ENCODE measurements at regions not wholly inside any gene's neighbourhood (a gene's known extent, or its start where the extent isn't known, plus 50 kb on each side); places are given as distances from the start of the nearest gene placed in this dataset.
A peak's percentile ranks its signal among the peaks of the same experiment; 100 is the strongest.
"Not testable (repeated sequence)": the region's sequence is repeated elsewhere in the genome, so short reads cannot be mapped to it uniquely, and the experiment has no call there.

DNA sequence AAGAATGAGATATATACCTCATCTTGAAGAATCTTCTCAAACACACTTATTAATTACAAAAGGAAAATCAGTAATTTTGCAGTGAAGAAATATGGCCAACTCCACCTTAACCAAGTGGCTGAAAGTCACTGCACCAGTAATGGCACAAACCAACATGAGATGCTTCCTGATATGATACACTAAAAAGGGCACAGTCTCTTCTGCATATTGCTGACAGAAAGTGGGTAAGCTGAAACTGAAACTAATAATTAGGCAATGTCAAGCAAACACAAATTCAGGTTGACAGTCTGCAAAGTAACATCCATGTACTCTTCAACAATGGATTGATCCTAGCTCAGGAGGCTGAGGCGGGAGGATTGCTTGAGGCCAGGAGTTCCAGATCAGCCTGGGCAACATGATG, 56.1 kb downstream of the ZNF22 start:
- H3K36me3 ChIP-seq; ATAC-seq; intact Hi-C loops (cut with DNase I); H3K4me1 ChIP-seq; H3K27ac ChIP-seq; H3K9me3 ChIP-seq; H3K27me3 ChIP-seq; H3K4me3 ChIP-seq; DNase-seq: not testable (repeated sequence)

DNA sequence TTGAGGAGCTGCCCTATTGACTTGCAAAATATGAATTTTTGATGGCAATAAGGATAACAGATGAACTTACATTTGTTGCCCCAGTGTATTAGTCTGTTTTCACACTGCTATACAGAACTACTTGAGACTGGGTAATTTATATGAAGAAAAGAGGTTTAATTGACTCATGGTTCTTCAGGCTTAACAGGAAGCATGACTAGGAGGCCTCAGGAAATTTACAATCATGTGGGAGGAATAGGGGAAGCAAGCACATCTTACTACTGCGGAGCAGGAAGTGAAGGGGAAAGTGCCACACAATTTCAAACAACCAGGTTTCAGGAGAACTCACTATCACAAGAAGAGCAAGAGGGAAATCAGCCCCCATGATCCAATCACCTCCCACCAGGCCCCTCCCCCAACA, 57.9 kb downstream of the ZNF22 start:
- Histone ChIP-seq H3K4me3 (no peak overlapping the region), H3K4me1 (no peaks in the 10 kb centered on the region), H3K36me3 (no peaks in the 10 kb centered on the region), H3K9me3 (no peaks in the 10 kb centered on the region), H3K27me3 (no peaks in the 10 kb centered on the region), H3K27ac (no peak overlapping the region)
- TF ChIP-seq, protein P1, sequence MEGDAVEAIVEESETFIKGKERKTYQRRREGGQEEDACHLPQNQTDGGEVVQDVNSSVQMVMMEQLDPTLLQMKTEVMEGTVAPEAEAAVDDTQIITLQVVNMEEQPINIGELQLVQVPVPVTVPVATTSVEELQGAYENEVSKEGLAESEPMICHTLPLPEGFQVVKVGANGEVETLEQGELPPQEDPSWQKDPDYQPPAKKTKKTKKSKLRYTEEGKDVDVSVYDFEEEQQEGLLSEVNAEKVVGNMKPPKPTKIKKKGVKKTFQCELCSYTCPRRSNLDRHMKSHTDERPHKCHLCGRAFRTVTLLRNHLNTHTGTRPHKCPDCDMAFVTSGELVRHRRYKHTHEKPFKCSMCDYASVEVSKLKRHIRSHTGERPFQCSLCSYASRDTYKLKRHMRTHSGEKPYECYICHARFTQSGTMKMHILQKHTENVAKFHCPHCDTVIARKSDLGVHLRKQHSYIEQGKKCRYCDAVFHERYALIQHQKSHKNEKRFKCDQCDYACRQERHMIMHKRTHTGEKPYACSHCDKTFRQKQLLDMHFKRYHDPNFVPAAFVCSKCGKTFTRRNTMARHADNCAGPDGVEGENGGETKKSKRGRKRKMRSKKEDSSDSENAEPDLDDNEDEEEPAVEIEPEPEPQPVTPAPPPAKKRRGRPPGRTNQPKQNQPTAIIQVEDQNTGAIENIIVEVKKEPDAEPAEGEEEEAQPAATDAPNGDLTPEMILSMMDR (IDR thresholded peaks at IDR 0.05), result no peak
- ATAC-seq (peak; percentile 58), DNase-seq (no peak)
- intact Hi-C loops (cut with DNase I), result no loop called here

DNA sequence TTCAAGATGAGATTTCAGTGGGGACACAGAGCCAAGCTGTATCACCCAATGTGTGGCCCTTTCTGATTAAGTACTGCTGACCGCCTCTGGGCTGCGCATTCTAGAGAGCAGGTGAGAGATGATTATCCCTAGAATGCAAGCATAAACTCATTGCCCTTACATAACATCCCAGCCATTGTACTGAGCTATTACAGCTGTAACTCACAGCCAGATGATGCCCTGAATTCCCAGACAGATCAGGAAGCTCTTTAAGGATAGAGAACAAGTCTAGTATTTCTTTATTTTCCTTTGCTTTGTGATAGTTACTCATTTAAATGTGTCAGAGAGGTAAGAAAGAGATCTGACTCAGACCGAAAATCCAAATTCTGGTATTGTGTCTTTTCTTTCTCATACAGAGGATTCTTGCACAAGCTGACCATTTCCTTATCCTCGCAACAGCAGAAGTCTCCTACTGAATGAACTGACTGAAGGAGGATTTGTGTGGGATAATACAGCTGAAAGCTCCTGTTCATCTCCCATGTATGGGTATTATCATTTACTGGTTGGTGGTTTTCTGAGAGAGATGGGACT, 58.4 kb downstream of the ZNF22 start:
- peak; percentile 17 for ATAC-seq
- intact Hi-C loops (cut with DNase I), result no loop called here

DNA sequence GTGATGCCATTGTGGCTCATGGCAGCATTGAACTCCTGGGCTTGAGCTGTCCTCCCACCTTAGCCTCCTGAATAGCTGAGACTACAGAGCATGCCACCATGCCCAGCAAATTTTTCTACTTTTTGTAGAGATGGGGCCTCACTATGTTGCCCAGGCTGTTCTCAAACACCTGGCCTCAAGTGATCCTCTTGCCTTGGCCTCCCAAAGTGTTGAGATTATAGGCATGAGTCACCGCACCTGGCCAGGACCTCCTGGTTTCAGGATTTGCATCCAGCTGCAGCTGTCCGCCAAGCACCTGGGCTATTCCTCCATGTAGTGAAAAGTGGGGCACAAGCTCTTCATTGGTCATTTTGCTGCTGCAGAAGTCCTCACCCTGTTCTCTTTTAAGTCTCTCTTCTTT, 58.9 kb downstream of the ZNF22 start:
- no peaks in the 10 kb centered on the region for H3K27me3 ChIP-seq
- no peak for DNase-seq
- H3K9me3 ChIP-seq, result no peaks in the 10 kb centered on the region
- H3K27ac ChIP-seq, result no peak overlapping the region
- intact Hi-C loops (cut with DNase I), result no loop called here
- H3K4me1 ChIP-seq, result no peaks in the 10 kb centered on the region
- ATAC-seq, result no peak
- no peaks in the 10 kb centered on the region for H3K36me3 ChIP-seq
- TF ChIP-seq, protein P1 (IDR thresholded peaks at IDR 0.05), result no peak
- H3K4me3 ChIP-seq, result no peak overlapping the region

More for the DNA sequence above, 58.4 kb downstream of the ZNF22 start:
- H3K27ac ChIP-seq, result no peak overlapping the region
- TF ChIP-seq, protein P1 (IDR thresholded peaks at IDR 0.05), result no peak
- DNase-seq, result no peak
- no peaks in the 10 kb centered on the region for H3K27me3 ChIP-seq
- H3K9me3 ChIP-seq, result no peaks in the 10 kb centered on the region
- H3K4me1 ChIP-seq, result no peaks in the 10 kb centered on the region
- H3K36me3 ChIP-seq, result no peaks in the 10 kb centered on the region
- H3K4me3 ChIP-seq, result no peak overlapping the region

DNA sequence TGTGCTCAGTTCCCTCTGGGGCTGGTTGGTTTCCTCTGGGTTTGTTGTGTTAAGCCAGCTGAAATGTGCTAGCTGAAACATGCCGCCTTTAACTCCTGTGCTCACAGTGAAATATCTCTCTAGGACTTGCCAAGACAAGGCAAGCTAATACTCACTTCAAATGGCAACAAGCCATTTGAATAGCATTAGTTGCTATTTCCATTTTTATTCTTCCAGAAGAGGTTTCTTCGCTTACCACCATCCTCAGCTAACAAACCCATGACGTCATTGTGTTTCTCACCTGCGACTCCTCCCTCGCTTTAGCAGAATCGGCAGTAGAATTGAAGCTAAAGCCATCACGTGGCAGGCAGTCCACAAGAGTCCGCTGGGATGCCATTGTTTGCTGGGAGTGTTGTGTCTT, 61.3 kb downstream of the ZNF22 start:
- TF ChIP-seq, protein P1 (IDR thresholded peaks at IDR 0.05), result no peak

DNA sequence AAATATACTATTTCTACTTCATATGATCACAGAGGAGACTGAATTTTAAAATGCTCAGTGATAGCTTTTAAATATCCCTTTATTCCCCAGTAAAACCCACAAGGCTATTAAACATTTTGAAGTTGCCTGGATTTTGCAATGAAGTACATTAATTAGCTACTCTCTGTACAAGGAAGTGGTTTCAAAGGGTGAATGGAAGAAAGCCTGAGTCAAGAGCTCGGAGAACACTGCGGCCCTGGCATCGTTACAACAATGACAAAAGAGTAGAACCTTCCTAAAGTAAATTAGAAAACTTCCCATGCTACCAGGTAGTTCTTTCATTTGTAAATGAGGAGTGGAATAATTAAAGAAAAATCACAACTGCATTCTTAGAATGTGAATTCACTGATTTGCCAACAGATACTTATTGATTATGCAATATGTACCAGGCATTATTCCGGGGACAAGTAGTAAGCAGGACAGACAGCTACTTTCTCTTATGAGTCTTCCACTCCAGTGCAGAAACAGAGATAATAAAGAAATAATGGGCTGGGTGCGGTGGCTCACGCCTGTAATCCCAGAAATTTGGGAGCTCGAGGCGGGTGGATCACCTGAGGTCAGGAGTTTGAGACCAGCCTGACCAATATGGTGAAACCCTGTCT, 63.0 kb downstream of the ZNF22 start:
- Histone ChIP-seq H3K4me1 (no peaks in the 10 kb centered on the region), H3K4me3 (no peak overlapping the region), H3K27ac (peak overlapping the region; percentile 17), H3K27me3 (no peaks in the 10 kb centered on the region), H3K36me3 (no peaks in the 10 kb centered on the region), H3K9me3 (no peaks in the 10 kb centered on the region)
- DNase-seq, result no peak
- intact Hi-C loops (cut with DNase I), result no loop called here
- TF ChIP-seq, protein P1 (IDR thresholded peaks at IDR 0.05), result no peak
- ATAC-seq, result peak; percentile 81

More for the DNA sequence above, 61.3 kb downstream of the ZNF22 start:
- Histone ChIP-seq H3K36me3 (no peaks in the 10 kb centered on the region), H3K9me3 (no peaks in the 10 kb centered on the region), H3K4me1 (no peaks in the 10 kb centered on the region), H3K27ac (no peak overlapping the region), H3K27me3 (no peaks in the 10 kb centered on the region), H3K4me3 (no peak overlapping the region)
- ATAC-seq (no peak), DNase-seq (no peak)
- intact Hi-C loops (cut with DNase I), result no loop called here

Measured in upper lobe of right lung (tissue), 1 donor.